Liver (tissue), 8 donors: ENCODE measurements at regions not wholly inside any gene's neighbourhood (a gene's known extent, or its start where the extent isn't known, plus 50 kb on each side); places are given as distances from the start of the nearest gene placed in this dataset.

Experiments
- DNase-seq: peaks from one replicate; pipeline ENCODE4 v3.0.0-alpha.2; 2017; ENCODE audit warnings: low spot score
- H3K27ac ChIP-seq, 2 donors: one replicate each; pipeline ENCODE4 v1.7.0; 2013; ENCODE audit warnings: inconsistent platforms in 2 of 2, low read length in 2 of 2, control low read depth in 1 of 2, low read depth in 1 of 2, mild to moderate bottlenecking in 1 of 2
- H3K27me3 ChIP-seq, 4 donors: one replicate each; pipeline versions ENCODE4 v1.6.1 to v1.7.0; 2013; ENCODE audit warnings: low read length in 3 of 4, inconsistent platforms in 1 of 4, mild to moderate bottlenecking in 1 of 4, moderate library complexity in 1 of 4; ENCODE audit not compliant: control insufficient read depth in 4 of 4, insufficient read depth in 4 of 4
- H3K36me3 ChIP-seq, 4 donors: one replicate each; pipeline versions ENCODE4 v1.6.1 to v1.7.0; 2013; ENCODE audit warnings: low read length in 3 of 4, mild to moderate bottlenecking in 3 of 4, low read depth in 1 of 4, moderate library complexity in 1 of 4; ENCODE audit not compliant: control insufficient read depth in 4 of 4, insufficient read depth in 3 of 4
- H3K4me1 ChIP-seq, 4 donors: one replicate each; pipeline versions ENCODE4 v1.6.1 to v1.7.0; 2013; ENCODE audit warnings: low read length in 3 of 4, mild to moderate bottlenecking in 3 of 4, moderate library complexity in 1 of 4; ENCODE audit not compliant: control insufficient read depth in 4 of 4, insufficient read depth in 4 of 4
- H3K4me3 ChIP-seq, 3 donors: one replicate each; pipeline versions ENCODE4 v1.6.1 to v1.7.0; 2013; ENCODE audit warnings: low read length in 3 of 3, control low read depth in 1 of 3, low read depth in 1 of 3, mild to moderate bottlenecking in 1 of 3
- H3K9ac ChIP-seq, 2 donors: one replicate each; pipeline ENCODE4 v1.7.0; 2013; ENCODE audit warnings: low read length in 2 of 2, mild to moderate bottlenecking in 2 of 2, moderate library complexity in 2 of 2, control low read depth in 1 of 2, low read depth in 1 of 2
- H3K9me3 ChIP-seq, 4 donors: one replicate each; pipeline versions ENCODE4 v1.6.1 to v1.7.0; 2013; ENCODE audit warnings: low read length in 3 of 4; ENCODE audit not compliant: control insufficient read depth in 4 of 4
- ATF3 ChIP-seq: IDR thresholded peaks from 2 replicates; pipeline ENCODE4 v1.6.1; 2016; ENCODE audit warnings: antibody characterized with exemption
- CTCF ChIP-seq: fragments of 150-350 bp; IDR thresholded peaks from 2 replicates; pipeline ENCODE4 v1.5.1; 2017; ENCODE audit warnings: improper control_type of control experiment, low read depth, low read length; ENCODE audit not compliant: missing input control
- EGR1 ChIP-seq, 2 donors: IDR thresholded peaks; 2 replicates each; pipeline ENCODE4 v1.6.1; 2016 to 2018; ENCODE audit warnings: antibody characterized with exemption in 2 of 2, low read depth in 2 of 2
- FOXA1 ChIP-seq: IDR thresholded peaks from 2 replicates; pipeline ENCODE4 v1.6.1; 2016; ENCODE audit warnings: antibody characterized with exemption
- FOXA2 ChIP-seq: IDR thresholded peaks from 2 replicates; pipeline ENCODE4 v1.6.1; 2016; ENCODE audit warnings: antibody characterized with exemption
- JUND ChIP-seq, 2 donors: IDR thresholded peaks; 2 replicates each; pipeline ENCODE4 v1.6.1; 2016; ENCODE audit warnings: antibody characterized with exemption in 2 of 2
- MAX ChIP-seq: IDR thresholded peaks from 2 replicates; pipeline ENCODE4 v1.6.1; 2016; ENCODE audit warnings: antibody characterized with exemption
- RAD21 ChIP-seq, 2 donors: IDR thresholded peaks; 2 replicates each; pipeline ENCODE4 v1.6.1; 2016; ENCODE audit warnings: antibody characterized with exemption in 2 of 2, mild to moderate bottlenecking in 2 of 2
- REST ChIP-seq: IDR thresholded peaks from 2 replicates; pipeline ENCODE4 v1.6.1; 2016; ENCODE audit warnings: antibody characterized with exemption, mild to moderate bottlenecking
- SP1 ChIP-seq: IDR thresholded peaks from 2 replicates; pipeline ENCODE4 v1.6.1; 2018; ENCODE audit warnings: antibody characterized with exemption, mild to moderate bottlenecking
- TAF1 ChIP-seq: conservative IDR thresholded peaks from 2 replicates; pipeline ENCODE4 v1.6.1; 2016; ENCODE audit warnings: antibody characterized with exemption, mild to moderate bottlenecking
- YY1 ChIP-seq: IDR thresholded peaks from 2 replicates; pipeline ENCODE4 v1.6.1; 2016; ENCODE audit warnings: antibody characterized with exemption, mild to moderate bottlenecking
- ZBTB33 ChIP-seq: IDR thresholded peaks from 2 replicates; pipeline ENCODE4 v1.6.1; 2016; ENCODE audit warnings: antibody characterized with exemption
- WGBS: extraction: QIAGEN DNeasy Blood & Tissue Kit; methylation state at CpG from one replicate; pipeline ENCODE4 v1.1.7; 2013; 5-methylcytosine and 5-hydroxymethylcytosine counted together
- donor health status: healthy.
- donor health status: healthy.
- donor health status: healthy.
- donor health status: healthy.
- donor health status: healthy.

- H3K27me3 ChIP-seq = peaks cover 0 to 2% (median 0%) of the 10 kb centered on the region in 4 donors
- no peak for DNase-seq
- no peaks in the 10 kb centered on the region for H3K36me3 ChIP-seq
- H3K4me3 ChIP-seq = no peak overlapping the region
- 89% methylated on average over 2 of the region's 2 CpGs for WGBS
- H3K9ac ChIP-seq = no peak overlapping the region
- TF ChIP-seq JUND (IDR thresholded peaks at IDR 0.05) (no peak), FOXA1 (no peak), YY1 (no peak), REST (no peak), FOXA2 (no peak), ZBTB33 (no peak), TAF1 (no peak)
- peaks cover 0 to 2% (median 0%) of the 10 kb centered on the region in 4 donors for H3K9me3 ChIP-seq
- no peaks in the 10 kb centered on the region for H3K4me1 ChIP-seq
- no peak overlapping the region for H3K27ac ChIP-seq
These were observed 1239.4 kb downstream of the TECRL start for GRCh38 chr4:63169836-63170235.

- Histone ChIP-seq H3K9ac (no peak overlapping the region), H3K27ac (no peak overlapping the region), H3K4me1 (no peaks in the 10 kb centered on the region), H3K36me3 (no peaks in the 10 kb centered on the region), H3K9me3 (peaks cover 0 to 6% (median 0%) of the 10 kb centered on the region in 4 donors), H3K4me3 (no peak overlapping the region), H3K27me3 (no peaks in the 10 kb centered on the region)
- TF ChIP-seq MAX (no peak), ATF3 (no peak), TAF1 (no peak), RAD21 (IDR thresholded peaks at IDR 0.05) (no peak), YY1 (no peak), FOXA2 (no peak), ZBTB33 (no peak), EGR1 (IDR thresholded peaks at IDR 0.05; ENCODE audit: low read depth in 2 of 2) (no peak), CTCF (no peak), SP1 (no peak)
- no peak for DNase-seq
- WGBS = 81% methylated on average over 1 of the region's 1 CpG
These were observed 1253.7 kb downstream of the TECRL start for GRCh38 chr4:63155561-63155960.
